Keratinocyte (primary cell): ENCODE measurements at regions not wholly inside any gene's neighbourhood (a gene's known extent, or its start where the extent isn't known, plus 50 kb on each side); places are given as distances from the start of the nearest gene placed in this dataset.

Source experiments
- DNase-seq: peaks from one replicate; pipeline ENCODE4 v3.0.0-alpha.2; 2011; ENCODE audit warnings: low read depth, missing footprints, low spot score
- FAIRE-seq: peaks from 2 replicates; lab custom pipeline; 2011; peaks lifted over from hg19 to GRCh38; lab: Jason Lieb, UNC
- H2AFZ ChIP-seq: 2 replicates; pipeline ENCODE4 v1.6.0; 2012; ENCODE audit warnings: low read length, control low read depth, inconsistent platforms; ENCODE audit not compliant: control insufficient read depth
- H3K27ac ChIP-seq: 2 replicates; pipeline ENCODE4 v1.5.1; 2011; ENCODE audit warnings: low read length; ENCODE audit not compliant: control insufficient read depth, insufficient read depth
- H3K27me3 ChIP-seq: 3 replicates; pipeline ENCODE4 v1.6.0; 2011; ENCODE audit warnings: low read length; ENCODE audit not compliant: control insufficient read depth, insufficient read depth; ENCODE audit errors: extremely low read depth
- H3K36me3 ChIP-seq, 2 experiments: 2 replicates in 1 of 2; 3 replicates in 1 of 2; pipeline ENCODE4 v1.5.1; 2011; ENCODE audit warnings: low read length in 2 of 2, mild to moderate bottlenecking in 1 of 2; ENCODE audit not compliant: control insufficient read depth in 2 of 2, insufficient read depth in 2 of 2; ENCODE audit errors: extremely low read depth in 1 of 2
- H3K4me1 ChIP-seq: 3 replicates; pipeline ENCODE4 v1.5.1; 2011; ENCODE audit warnings: low read length; ENCODE audit not compliant: control insufficient read depth, insufficient read depth; ENCODE audit errors: extremely low read depth
- H3K4me2 ChIP-seq: 3 replicates; pipeline ENCODE4 v1.6.0; 2011; ENCODE audit warnings: low read depth, low read length; ENCODE audit not compliant: control insufficient read depth, insufficient read depth; ENCODE audit errors: extremely low read depth
- H3K4me3 ChIP-seq, 3 experiments: fragments of 200-600 bp in 1 of 3; sonication (generic) in 1 of 3; 2 replicates in 2 of 3; 3 replicates in 1 of 3; pipeline ENCODE4 v1.5.1; 2011 to 2016; ENCODE audit warnings: low read length in 3 of 3, mild to moderate bottlenecking in 3 of 3, control low read depth in 2 of 3, inconsistent platforms in 1 of 3, low read depth in 1 of 3, mixed read lengths in 1 of 3, mixed run types in 1 of 3, moderate library complexity in 1 of 3; ENCODE audit not compliant: control insufficient read depth in 2 of 3, insufficient read depth in 2 of 3; ENCODE audit errors: extremely low read depth in 1 of 3
- H3K79me2 ChIP-seq: 2 replicates; pipeline ENCODE4 v1.6.0; 2012; ENCODE audit warnings: low read length; ENCODE audit not compliant: control insufficient read depth, insufficient read depth
- H3K9ac ChIP-seq: 3 replicates; pipeline ENCODE4 v1.6.0; 2011; ENCODE audit warnings: low read length; ENCODE audit not compliant: control insufficient read depth, insufficient read depth; ENCODE audit errors: extremely low read depth
- H3K9me1 ChIP-seq: 3 replicates; pipeline ENCODE4 v1.6.0; 2011; ENCODE audit warnings: low read length; ENCODE audit not compliant: control insufficient read depth, insufficient read depth; ENCODE audit errors: extremely low read depth
- H3K9me3 ChIP-seq: 2 replicates; pipeline ENCODE4 v1.5.1; 2012; ENCODE audit warnings: low read depth, low read length; ENCODE audit not compliant: control insufficient read depth
- H4K20me1 ChIP-seq: 3 replicates; pipeline ENCODE4 v1.6.0; 2011; ENCODE audit warnings: low read length; ENCODE audit not compliant: control insufficient read depth, insufficient read depth; ENCODE audit errors: extremely low read depth
- CTCF ChIP-seq, 3 experiments: IDR thresholded peaks in 1 of 3; conservative IDR thresholded peaks in 1 of 3; optimal IDR thresholded peaks in 1 of 3; 2 replicates in 2 of 3; 3 replicates in 1 of 3; pipeline versions ENCODE3 to v1.5.1; 2011; ENCODE audit warnings: low read length in 3 of 3, mild to moderate bottlenecking in 3 of 3, moderate library complexity in 2 of 3, control low read depth in 1 of 3, inconsistent platforms in 1 of 3; ENCODE audit not compliant: insufficient read depth in 2 of 3; ENCODE audit errors: extremely low read depth in 1 of 3
- EZH2 ChIP-seq: IDR thresholded peaks from one replicate; pipeline ENCODE4 v1.6.1; 2012; ENCODE audit warnings: inconsistent platforms, mild to moderate bottlenecking, low read length, moderate library complexity
- dilution Hi-C: fragments of 300-500 bp; cut with MboI; formaldehyde crosslinking; loops from one replicate; pipeline ENCODE4 v1.7.0; 2020; ENCODE audit warnings: low sequenced_read_pairs; ENCODE audit not compliant: extremely low pct_ligation_motif_present

GRCh38 chr7:48718731-48719378, 205.5 kb upstream of the CDC14C start:
- FAIRE-seq (no peak), DNase-seq (no peak)
- no peaks in the 10 kb centered on the region for H3K36me3 ChIP-seq
- no peaks in the 10 kb centered on the region for H3K79me2 ChIP-seq
- no peaks in the 10 kb centered on the region for H3K9me1 ChIP-seq
- H3K4me1 ChIP-seq = no peaks in the 10 kb centered on the region
- no peak overlapping the region for H3K9ac ChIP-seq
- no peaks in the 10 kb centered on the region for H3K27me3 ChIP-seq
- no peak overlapping the region for H3K4me2 ChIP-seq
- H3K27ac ChIP-seq = no peak overlapping the region
- dilution Hi-C loops = no loop called here
- H2AFZ ChIP-seq = no peak overlapping the region
- H4K20me1 ChIP-seq = no peaks in the 10 kb centered on the region
- H3K9me3 ChIP-seq = no peaks in the 10 kb centered on the region
- no peak overlapping the region for H3K4me3 ChIP-seq
- no peak for TF ChIP-seq CTCF (optimal IDR thresholded peaks at IDR 0.05 in 1 of 3, IDR thresholded peaks at IDR 0.05 in 1 of 3, conservative IDR thresholded peaks at IDR 0.05 in 1 of 3; ENCODE audit: extremely low read depth in 1 of 3, insufficient read depth in 2 of 3, low read length in 3 of 3)
- TF ChIP-seq EZH2 = no peak

GRCh38 chr7:48728799-48729198, 195.5 kb upstream of the CDC14C start:
- FAIRE-seq (no peak), DNase-seq (no peak)
- TF ChIP-seq EZH2 (no peak), CTCF (optimal IDR thresholded peaks at IDR 0.05 in 1 of 3, IDR thresholded peaks at IDR 0.05 in 1 of 3, conservative IDR thresholded peaks at IDR 0.05 in 1 of 3; ENCODE audit: extremely low read depth in 1 of 3, insufficient read depth in 2 of 3, low read length in 3 of 3) (no peak)
- Histone ChIP-seq H3K9me3 (no peaks in the 10 kb centered on the region), H3K9ac (no peak overlapping the region), H3K36me3 (no peaks in the 10 kb centered on the region), H3K4me2 (no peak overlapping the region), H2AFZ (no peak overlapping the region), H4K20me1 (no peaks in the 10 kb centered on the region), H3K79me2 (no peaks in the 10 kb centered on the region), H3K9me1 (no peaks in the 10 kb centered on the region), H3K27me3 (no peaks in the 10 kb centered on the region), H3K4me3 (no peak overlapping the region), H3K27ac (no peak overlapping the region), H3K4me1 (no peaks in the 10 kb centered on the region)
- dilution Hi-C loops = no loop called here
